Esophagus muscularis mucosa (tissue), 3 donors: ENCODE measurements at regions not wholly inside any gene's neighbourhood (a gene's known extent, or its start where the extent isn't known, plus 50 kb on each side); places are given as distances from the start of the nearest gene placed in this dataset.

ENCODE experiments used
- CTCF ChIP-seq, 3 experiments: fragments of 200-600 bp in 2 of 3; fragments of 450-650 bp in 1 of 3; sonication (generic) in 2 of 3; IDR thresholded peaks; one replicate each; pipeline ENCODE4 v1.5.1; 2017 to 2019; ENCODE audit warnings: antibody characterized with exemption in 3 of 3, mild to moderate bottlenecking in 2 of 3, moderate library complexity in 1 of 3
- POLR2A ChIP-seq: fragments of 450-650 bp; IDR thresholded peaks from one replicate; pipeline ENCODE4 v1.6.1; 2017; ENCODE audit warnings: antibody characterized with exemption, moderate library complexity, mild to moderate bottlenecking, low read depth
- POLR2AphosphoS5 ChIP-seq, 2 donors: sonication (generic); formaldehyde crosslinking; IDR thresholded peaks; one replicate each; pipeline ENCODE4 v1.6.1; 2017; ENCODE audit warnings: antibody characterized with exemption in 2 of 2

DNA sequence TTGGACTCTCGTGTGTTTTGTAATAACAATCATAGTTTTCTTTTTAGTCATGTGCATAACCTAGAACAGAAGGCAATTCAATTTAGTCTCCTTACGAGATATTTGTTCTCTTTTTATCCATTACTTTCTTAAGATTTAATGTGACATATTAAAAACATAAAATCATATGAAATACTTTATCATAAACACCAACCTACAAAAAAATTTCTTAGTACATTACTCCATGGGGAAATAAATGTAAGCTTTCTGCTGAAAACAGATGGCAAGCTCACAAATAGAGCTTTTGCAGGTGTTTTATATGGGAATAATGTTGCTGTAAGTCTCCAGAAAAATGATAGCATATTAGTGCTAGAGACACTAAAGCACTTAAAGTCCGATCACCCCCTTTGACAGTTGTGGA is 1035.2 kb upstream of the ARRDC3 start:
- TF ChIP-seq POLR2AphosphoS5 (IDR thresholded peaks at IDR 0.05): no peak
- no peak for TF ChIP-seq CTCF (IDR thresholded peaks at IDR 0.05)
- TF ChIP-seq POLR2A: no peak
